B cell (primary cell): ENCODE measurements at regions not wholly inside any gene's neighbourhood (a gene's known extent, or its start where the extent isn't known, plus 50 kb on each side); places are given as distances from the start of the nearest gene placed in this dataset.

Experiments used
- EZH2 ChIP-seq: IDR thresholded peaks from 2 replicates; pipeline ENCODE4 v1.6.1; 2012; ENCODE audit warnings: borderline replicate concordance, low read depth, mild to moderate bottlenecking, moderate library complexity, low read length; ENCODE audit not compliant: insufficient read depth, poor library complexity, severe bottlenecking
- TF ChIP-seq, protein P1 (sequence below): fragments of 200-600 bp; IDR thresholded peaks from one replicate; pipeline ENCODE4 v1.8.0; 2022; ENCODE audit warnings: antibody characterized with exemption, mild to moderate bottlenecking

DNA sequence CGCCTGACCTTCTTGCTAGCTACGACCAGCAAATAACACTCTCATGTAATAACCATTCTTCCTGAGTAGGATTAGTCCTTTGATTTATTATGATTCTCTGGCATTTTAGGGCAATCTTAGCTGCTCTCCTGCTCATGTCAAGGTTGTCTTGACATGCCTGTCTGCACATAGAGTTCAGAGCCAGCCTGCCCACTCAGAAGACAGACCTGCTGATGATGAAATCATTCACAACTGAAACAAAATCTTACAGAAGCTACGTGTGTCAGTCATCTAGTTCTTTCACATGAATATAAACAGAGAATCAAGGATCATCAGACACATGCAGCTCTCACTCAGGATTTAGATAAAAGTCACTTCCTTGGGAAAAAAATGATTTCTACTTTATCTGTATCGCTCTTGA, 173.6 kb upstream of the LYSMD4 start:
- TF ChIP-seq EZH2, result no peak
- TF ChIP-seq, protein P1, sequence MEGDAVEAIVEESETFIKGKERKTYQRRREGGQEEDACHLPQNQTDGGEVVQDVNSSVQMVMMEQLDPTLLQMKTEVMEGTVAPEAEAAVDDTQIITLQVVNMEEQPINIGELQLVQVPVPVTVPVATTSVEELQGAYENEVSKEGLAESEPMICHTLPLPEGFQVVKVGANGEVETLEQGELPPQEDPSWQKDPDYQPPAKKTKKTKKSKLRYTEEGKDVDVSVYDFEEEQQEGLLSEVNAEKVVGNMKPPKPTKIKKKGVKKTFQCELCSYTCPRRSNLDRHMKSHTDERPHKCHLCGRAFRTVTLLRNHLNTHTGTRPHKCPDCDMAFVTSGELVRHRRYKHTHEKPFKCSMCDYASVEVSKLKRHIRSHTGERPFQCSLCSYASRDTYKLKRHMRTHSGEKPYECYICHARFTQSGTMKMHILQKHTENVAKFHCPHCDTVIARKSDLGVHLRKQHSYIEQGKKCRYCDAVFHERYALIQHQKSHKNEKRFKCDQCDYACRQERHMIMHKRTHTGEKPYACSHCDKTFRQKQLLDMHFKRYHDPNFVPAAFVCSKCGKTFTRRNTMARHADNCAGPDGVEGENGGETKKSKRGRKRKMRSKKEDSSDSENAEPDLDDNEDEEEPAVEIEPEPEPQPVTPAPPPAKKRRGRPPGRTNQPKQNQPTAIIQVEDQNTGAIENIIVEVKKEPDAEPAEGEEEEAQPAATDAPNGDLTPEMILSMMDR, result no peak
